Activated naive CD4-positive, alpha-beta T cell treated with anti-CD3 and anti-CD28 coated beads for 36 hours (primary cell): ENCODE measurements at regions not wholly inside any gene's neighbourhood (a gene's known extent, or its start where the extent isn't known, plus 50 kb on each side); places are given as distances from the start of the nearest gene placed in this dataset.

ENCODE experiments used
- CTCF ChIA-PET: fragments of 350-600 bp; sonication (Branson Sonifier 250); formaldehyde crosslinking; loops from one replicate; lab custom pipeline; 2021; ENCODE audit warnings: antibody characterized with exemption; lab: Charles Lee
- DNase-seq: peaks from one replicate; pipeline ENCODE4 v3.0.0-alpha.2; 2020
- H3K27ac Mint-ChIP-seq: one replicate; pipeline ENCODE4 v1.8.0; 2021; ENCODE audit warnings: mild to moderate bottlenecking, mixed read lengths
- H3K27me3 Mint-ChIP-seq: one replicate; pipeline ENCODE4 v1.8.0; 2021; ENCODE audit warnings: low read depth, mixed read lengths
- H3K36me3 Mint-ChIP-seq: one replicate; pipeline ENCODE4 v1.8.0; 2021; ENCODE audit warnings: low read depth, mixed read lengths
- H3K4me1 Mint-ChIP-seq: one replicate; pipeline ENCODE4 v1.8.0; 2021; ENCODE audit warnings: low read depth, mixed read lengths
- H3K4me3 Mint-ChIP-seq: one replicate; pipeline ENCODE4 v1.8.0; 2021; ENCODE audit warnings: mild to moderate bottlenecking, moderate library complexity, mixed read lengths
- H3K9me3 Mint-ChIP-seq: one replicate; pipeline ENCODE4 v1.8.0; 2021; ENCODE audit warnings: mixed read lengths
- intact Hi-C: fragments of 100-400 bp; cut with micrococcal nuclease; formaldehyde crosslinking; loops from one replicate; pipeline ENCODE4 v1.15.1; 2023

DNA sequence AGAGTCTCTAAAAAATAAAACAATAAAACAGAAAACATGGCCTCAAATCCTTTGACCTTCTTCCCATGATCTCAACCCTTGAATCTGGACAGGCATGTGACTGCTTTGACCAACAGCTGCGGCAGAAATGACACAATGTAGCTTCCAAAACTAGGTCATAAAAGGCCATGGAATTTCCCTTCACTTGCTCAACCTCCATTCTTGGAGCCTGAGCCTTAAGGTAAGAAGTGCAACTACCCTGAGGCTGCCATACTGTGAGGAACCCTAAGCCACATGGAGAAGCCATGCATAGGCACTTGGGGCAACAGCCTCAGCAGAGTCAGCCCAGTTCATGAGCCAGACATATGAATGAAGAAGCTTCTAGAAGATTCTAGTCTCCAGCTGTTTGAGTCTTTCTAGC is 75.7 kb upstream of the BRD7 start:
- peaks cover 19% of the 10 kb centered on the region for H3K9me3 Mint-ChIP-seq
- no peak overlapping the region for H3K27ac Mint-ChIP-seq
- peaks cover 5% of the 10 kb centered on the region for H3K4me1 Mint-ChIP-seq
- H3K4me3 Mint-ChIP-seq: no peak overlapping the region
- H3K36me3 Mint-ChIP-seq: peaks cover 4% of the 10 kb centered on the region
- no peak for DNase-seq
- no peaks in the 10 kb centered on the region for H3K27me3 Mint-ChIP-seq
- intact Hi-C loops: no loop called here
- CTCF ChIA-PET: interaction anchor here (1.0 kb wide), 1 partner anchor 227 kb away, joined by 3 read pairs; no protein-coding TSS in a partner anchor

DNA sequence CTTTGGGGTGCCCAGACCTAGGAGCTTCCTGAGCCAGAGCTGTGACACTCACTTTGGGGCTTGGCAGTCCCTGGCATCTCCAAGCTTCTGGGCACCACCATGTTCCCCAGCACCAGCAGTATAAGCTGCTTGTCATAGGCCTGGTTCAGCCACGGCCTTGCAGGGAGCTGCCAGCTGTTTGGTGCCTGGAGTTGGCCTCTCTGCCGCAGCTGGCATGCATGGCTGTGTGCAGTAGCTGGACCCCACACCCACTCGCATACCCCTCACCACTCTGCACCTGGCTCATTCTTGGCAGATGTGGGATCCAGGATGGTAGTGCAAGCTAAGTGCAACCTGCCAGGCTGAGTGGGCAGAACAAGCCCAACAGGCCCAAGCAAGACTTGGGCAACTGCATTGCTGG is 73.4 kb upstream of the BRD7 start:
- intact Hi-C loops: no loop called here
- CTCF ChIA-PET: no interaction called here
- no peak for DNase-seq
- H3K36me3 Mint-ChIP-seq: peaks cover 4% of the 10 kb centered on the region
- no peak overlapping the region for H3K4me3 Mint-ChIP-seq
- H3K9me3 Mint-ChIP-seq: peaks cover 29% of the 10 kb centered on the region
- H3K27ac Mint-ChIP-seq: no peak overlapping the region
- peaks cover 5% of the 10 kb centered on the region for H3K4me1 Mint-ChIP-seq
- H3K27me3 Mint-ChIP-seq: no peaks in the 10 kb centered on the region

DNA sequence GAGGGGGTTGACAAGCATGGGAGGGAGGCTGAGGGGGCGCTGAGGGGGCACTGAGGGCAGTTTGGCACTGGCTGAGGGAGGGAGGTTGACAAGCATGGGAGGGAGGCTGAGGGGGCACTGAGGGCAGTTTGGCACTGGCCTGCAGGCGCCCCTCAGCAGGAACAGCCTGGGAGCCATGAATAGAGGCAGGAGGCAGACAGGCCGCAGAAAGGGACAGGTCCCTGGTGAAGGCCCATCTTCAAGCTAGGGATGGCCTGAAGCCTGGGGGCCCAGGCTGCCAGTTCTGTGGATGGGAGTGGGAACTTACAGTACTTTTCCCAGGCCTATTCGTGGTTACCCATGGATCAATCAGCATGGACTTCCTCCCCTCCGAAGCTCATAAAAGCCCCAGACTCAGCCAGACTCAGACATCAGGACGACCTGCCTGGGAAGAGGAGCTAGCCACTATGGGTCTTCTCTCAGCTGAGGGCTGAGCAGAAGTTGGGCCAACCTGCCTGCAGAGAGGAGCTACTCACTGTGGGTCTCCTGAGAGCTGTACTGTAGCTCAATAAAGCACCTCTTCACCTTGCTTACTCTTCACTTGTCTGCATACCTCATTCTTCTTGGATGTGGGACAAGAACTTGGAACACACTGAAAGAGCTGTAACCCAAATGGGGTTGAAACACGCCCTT is 72.8 kb upstream of the BRD7 start:
- CTCF ChIA-PET: no interaction called here
- H3K4me1 Mint-ChIP-seq: peaks cover 5% of the 10 kb centered on the region
- H3K36me3 Mint-ChIP-seq: peaks cover 4% of the 10 kb centered on the region
- H3K27ac Mint-ChIP-seq: no peak overlapping the region
- intact Hi-C loops: no loop called here
- peaks cover 29% of the 10 kb centered on the region for H3K9me3 Mint-ChIP-seq
- no peak for DNase-seq
- no peak overlapping the region for H3K4me3 Mint-ChIP-seq
- H3K27me3 Mint-ChIP-seq: no peaks in the 10 kb centered on the region

DNA sequence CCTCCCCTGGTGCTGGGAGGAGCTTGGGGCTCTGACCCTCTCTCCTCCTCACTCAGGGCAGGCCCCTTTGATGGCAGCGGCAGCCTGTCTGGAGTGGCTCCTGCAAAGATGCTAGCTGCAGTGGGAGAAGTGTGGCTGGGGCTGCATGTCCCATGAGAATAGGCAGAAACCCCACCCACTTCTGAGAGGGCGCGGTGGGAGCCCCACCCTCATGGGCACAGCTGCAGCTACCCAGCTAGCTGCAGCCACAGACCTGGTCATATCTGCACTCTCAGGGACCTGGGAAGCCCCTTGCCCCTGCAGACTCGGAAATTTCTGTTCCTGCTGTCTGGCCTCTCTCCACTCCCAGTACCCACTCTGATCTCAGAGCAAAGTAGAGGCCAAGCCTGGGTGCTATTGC is 72.2 kb upstream of the BRD7 start:
- H3K4me3 Mint-ChIP-seq: no peak overlapping the region
- H3K4me1 Mint-ChIP-seq: peaks cover 5% of the 10 kb centered on the region
- H3K27ac Mint-ChIP-seq: no peak overlapping the region
- peaks cover 4% of the 10 kb centered on the region for H3K36me3 Mint-ChIP-seq
- H3K9me3 Mint-ChIP-seq: peaks cover 29% of the 10 kb centered on the region
- intact Hi-C loops: no loop called here
- CTCF ChIA-PET: no interaction called here
- no peak for DNase-seq
- no peaks in the 10 kb centered on the region for H3K27me3 Mint-ChIP-seq

DNA sequence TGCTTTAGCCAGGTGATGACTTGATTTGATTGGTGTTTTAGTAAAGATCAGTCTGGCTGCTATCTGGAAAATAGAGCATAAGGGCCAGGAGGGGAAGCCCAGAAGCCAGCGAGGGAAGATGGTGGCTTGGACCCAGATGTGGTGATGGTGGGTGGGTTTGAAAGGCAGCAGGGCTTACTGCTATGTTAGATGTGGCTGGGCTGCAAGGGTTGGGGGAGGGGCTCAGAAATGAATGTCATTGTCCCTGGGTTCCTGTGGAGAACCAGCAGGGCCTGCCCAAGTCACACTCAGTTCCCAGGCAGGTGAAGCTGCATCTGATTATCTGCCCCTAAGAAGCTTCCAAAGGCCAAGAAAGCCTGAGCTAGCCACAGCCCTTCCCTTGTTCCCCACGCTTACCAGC is 71.7 kb upstream of the BRD7 start:
- CTCF ChIA-PET: no interaction called here
- H3K36me3 Mint-ChIP-seq: peaks cover 4% of the 10 kb centered on the region
- intact Hi-C loops: no loop called here
- peaks cover 29% of the 10 kb centered on the region for H3K9me3 Mint-ChIP-seq
- no peak overlapping the region for H3K27ac Mint-ChIP-seq
- no peak overlapping the region for H3K4me3 Mint-ChIP-seq
- no peak for DNase-seq
- no peaks in the 10 kb centered on the region for H3K27me3 Mint-ChIP-seq
- peaks cover 5% of the 10 kb centered on the region for H3K4me1 Mint-ChIP-seq

DNA sequence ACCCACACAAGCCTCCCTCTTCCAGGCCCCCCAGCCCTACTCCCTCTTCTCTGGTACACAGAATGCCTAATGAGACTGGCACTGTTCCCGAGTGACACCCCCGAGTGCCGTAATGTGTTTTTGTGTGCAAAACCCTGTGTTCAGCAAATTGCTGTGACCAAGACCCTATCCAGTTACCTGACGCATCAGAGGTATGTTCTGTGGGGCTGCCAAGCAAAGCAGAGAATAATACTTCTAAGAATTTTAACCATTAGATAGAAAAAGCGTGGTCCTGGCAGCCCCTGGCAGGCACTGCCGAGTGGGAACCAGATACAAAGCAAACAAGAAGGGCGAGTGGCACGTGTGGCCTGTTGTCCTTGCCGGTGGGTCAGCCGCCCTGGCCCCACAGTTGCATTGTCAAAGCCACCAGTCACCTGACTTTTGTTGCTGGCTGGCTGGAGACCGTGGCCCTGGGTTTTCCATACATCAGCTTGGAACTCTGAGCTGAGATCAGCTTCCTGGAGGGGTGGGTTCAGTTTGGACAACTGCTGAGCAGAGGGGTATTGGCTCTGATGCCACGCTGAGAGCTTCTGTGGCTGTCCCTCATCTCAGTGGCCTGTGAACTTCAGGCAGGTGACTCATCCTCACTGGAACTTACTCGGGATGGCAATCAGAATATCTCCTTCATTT is 69.1 kb upstream of the BRD7 start:
- no peak overlapping the region for H3K4me3 Mint-ChIP-seq
- H3K27ac Mint-ChIP-seq: no peak overlapping the region
- peaks cover 29% of the 10 kb centered on the region for H3K9me3 Mint-ChIP-seq
- intact Hi-C loops: no loop called here
- H3K36me3 Mint-ChIP-seq: peaks cover 4% of the 10 kb centered on the region
- no peaks in the 10 kb centered on the region for H3K27me3 Mint-ChIP-seq
- H3K4me1 Mint-ChIP-seq: no peaks in the 10 kb centered on the region
- CTCF ChIA-PET: no interaction called here
- no peak for DNase-seq

DNA sequence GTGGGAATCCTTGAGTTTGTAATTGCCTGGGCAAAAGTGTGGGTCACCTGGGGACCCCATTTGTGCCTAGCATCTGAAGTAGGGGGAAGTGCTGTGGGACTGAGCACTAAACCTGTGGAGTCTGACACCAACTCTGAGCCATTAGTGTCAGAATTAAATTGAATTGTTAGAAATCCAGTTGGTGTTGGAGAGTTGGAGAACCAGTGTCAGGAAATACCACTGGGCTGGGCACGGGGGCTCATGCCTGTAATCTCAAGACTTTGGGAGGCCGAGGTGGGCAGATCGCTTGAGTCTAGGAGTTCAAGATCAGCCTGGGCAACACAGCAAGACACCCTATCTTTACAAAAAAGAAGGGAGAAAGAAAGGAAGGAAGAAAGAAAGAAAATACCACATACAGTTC is 67.5 kb upstream of the BRD7 start:
- CTCF ChIA-PET: no interaction called here

DNA sequence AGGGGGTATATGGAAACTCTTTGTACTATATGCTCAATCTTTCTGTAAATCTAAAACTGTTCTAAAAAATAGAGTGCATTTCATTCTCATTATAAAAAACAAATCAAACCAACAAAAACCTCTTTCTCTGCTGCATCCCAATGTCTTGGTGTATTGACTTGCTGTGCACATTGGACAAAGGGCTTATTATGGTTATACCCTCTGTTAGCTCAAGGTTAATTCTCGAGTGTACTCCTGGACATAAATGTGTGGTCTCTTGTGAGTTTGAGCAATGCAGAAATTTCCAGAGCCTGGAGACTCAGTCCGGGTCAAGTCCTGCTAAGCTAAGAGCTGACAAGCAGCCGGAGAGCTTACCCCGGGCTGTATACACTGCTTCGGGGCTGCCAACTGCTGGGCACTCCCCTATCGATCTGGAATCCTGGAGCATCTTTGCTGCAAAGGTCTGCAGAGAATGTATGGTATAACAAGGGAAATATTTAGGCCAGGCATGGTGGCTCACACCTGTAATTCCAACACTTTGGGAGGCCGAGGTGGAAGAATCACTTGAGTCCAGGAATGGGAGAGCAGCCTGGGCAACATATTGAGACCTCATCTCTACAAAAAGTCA is 66.2 kb upstream of the BRD7 start:
- DNase-seq: no peak
- H3K27ac Mint-ChIP-seq: no peak overlapping the region
- intact Hi-C loops: no loop called here
- H3K27me3 Mint-ChIP-seq: no peaks in the 10 kb centered on the region
- H3K9me3 Mint-ChIP-seq: peaks cover 14% of the 10 kb centered on the region
- CTCF ChIA-PET: interaction anchor here (0.6 kb wide), 1 partner anchor 369 kb away, joined by 3 read pairs; no protein-coding TSS in a partner anchor
- no peaks in the 10 kb centered on the region for H3K4me1 Mint-ChIP-seq
- peaks cover 4% of the 10 kb centered on the region for H3K36me3 Mint-ChIP-seq
- no peak overlapping the region for H3K4me3 Mint-ChIP-seq

More for the DNA sequence above, 67.5 kb upstream of the BRD7 start:
- intact Hi-C loops: no loop called here
- no peaks in the 10 kb centered on the region for H3K4me1 Mint-ChIP-seq
- H3K4me3 Mint-ChIP-seq: no peak overlapping the region
- H3K36me3 Mint-ChIP-seq: peaks cover 4% of the 10 kb centered on the region
- no peak for DNase-seq
- H3K27ac Mint-ChIP-seq: no peak overlapping the region
- peaks cover 21% of the 10 kb centered on the region for H3K9me3 Mint-ChIP-seq
- no peaks in the 10 kb centered on the region for H3K27me3 Mint-ChIP-seq

DNA sequence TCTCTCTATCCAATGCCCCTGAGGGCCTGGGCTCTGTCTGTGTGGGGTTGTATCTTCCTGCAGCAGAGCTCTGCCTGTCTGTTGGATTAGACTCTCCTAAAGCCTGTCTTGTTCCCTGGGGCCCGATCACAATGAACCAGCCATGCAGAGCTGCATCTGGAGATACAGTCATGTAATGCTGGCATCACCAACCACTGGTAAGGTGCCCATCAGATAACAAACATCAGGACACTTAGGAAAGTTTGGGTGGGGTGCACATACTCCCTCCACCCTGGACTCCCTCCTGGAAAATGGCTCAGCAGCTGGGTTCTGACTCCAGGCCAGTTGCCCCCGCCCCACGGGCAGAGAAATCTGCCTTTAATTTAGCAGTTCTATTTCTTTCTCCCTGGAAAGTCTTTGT is 61.3 kb upstream of the BRD7 start:
- DNase-seq: no peak
- no peak overlapping the region for H3K27ac Mint-ChIP-seq
- H3K4me3 Mint-ChIP-seq: no peak overlapping the region
- no peaks in the 10 kb centered on the region for H3K27me3 Mint-ChIP-seq
- H3K9me3 Mint-ChIP-seq: no peaks in the 10 kb centered on the region
- H3K4me1 Mint-ChIP-seq: no peaks in the 10 kb centered on the region
- CTCF ChIA-PET: no interaction called here
- no peaks in the 10 kb centered on the region for H3K36me3 Mint-ChIP-seq
- intact Hi-C loops: no loop called here

DNA sequence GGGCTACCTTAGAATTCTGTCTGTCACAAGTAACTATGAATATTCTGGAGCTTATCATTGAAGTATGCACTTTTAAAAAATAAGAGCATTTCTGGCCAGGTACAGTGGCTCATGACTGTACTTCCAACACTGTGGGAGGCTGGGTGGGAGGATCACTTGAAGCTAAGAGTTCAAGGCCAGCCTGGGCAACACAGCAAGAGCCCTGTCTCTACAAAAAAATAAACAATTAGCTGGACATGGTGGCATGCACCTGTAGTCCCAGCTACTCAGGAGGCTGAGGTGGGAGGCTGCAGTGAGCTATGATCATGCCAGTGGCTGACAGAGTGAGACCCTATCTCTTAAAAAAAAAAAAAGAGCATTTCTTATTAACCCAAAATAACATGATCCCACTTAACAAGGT is 60.0 kb upstream of the BRD7 start:
- no peaks in the 10 kb centered on the region for H3K4me1 Mint-ChIP-seq
- CTCF ChIA-PET: interaction anchor here (0.6 kb wide), 2 partner anchors 11 to 238 kb away, joined by 3 to 6 read pairs; no protein-coding TSS in a partner anchor
- no peak overlapping the region for H3K27ac Mint-ChIP-seq
- intact Hi-C loops: no loop called here
- no peak for DNase-seq
- no peaks in the 10 kb centered on the region for H3K27me3 Mint-ChIP-seq
- H3K9me3 Mint-ChIP-seq: no peaks in the 10 kb centered on the region
- no peak overlapping the region for H3K4me3 Mint-ChIP-seq
- H3K36me3 Mint-ChIP-seq: no peaks in the 10 kb centered on the region

DNA sequence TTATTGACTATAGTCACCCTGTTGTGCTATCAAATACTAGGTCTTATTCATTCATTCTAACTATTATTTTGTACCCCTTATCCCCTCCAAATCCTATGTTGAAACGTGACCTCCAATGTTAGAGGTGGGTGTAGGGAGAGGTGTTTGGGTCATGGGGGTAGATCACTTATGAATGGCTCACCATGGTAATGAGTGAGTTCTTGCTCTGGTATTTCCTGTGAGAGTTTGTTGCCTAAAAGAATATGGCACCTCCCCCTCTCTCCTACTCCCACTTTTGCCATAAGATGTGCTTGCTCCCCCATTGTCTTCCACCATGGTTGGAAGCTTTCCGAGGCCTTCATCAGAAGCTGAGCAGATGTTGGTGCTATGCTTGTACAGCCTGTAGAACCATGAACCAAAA is 59.3 kb upstream of the BRD7 start:
- H3K4me3 Mint-ChIP-seq: no peak overlapping the region
- intact Hi-C loops: no loop called here
- no peaks in the 10 kb centered on the region for H3K4me1 Mint-ChIP-seq
- CTCF ChIA-PET: no interaction called here
- no peak overlapping the region for H3K27ac Mint-ChIP-seq
- H3K27me3 Mint-ChIP-seq: no peaks in the 10 kb centered on the region
- no peak for DNase-seq
- H3K9me3 Mint-ChIP-seq: no peaks in the 10 kb centered on the region
- no peaks in the 10 kb centered on the region for H3K36me3 Mint-ChIP-seq

DNA sequence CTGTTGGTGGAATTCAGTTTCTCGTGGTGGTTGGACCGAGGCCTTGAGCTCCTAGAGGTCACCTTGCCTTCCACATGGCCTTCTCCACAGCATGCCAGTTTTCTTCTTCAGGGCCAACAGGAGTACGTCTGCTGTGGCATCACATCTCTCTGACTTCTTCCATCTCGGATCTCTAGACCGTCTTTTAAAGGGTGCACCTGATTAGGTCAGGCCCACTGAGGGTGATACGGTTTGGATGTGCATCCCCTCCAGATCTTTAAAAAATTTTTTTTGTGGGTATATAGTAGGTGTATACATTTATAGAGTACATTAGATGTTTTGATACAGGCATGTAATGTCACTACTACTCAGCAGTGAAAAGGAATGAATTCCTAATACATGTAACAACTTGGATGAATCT is 58.3 kb upstream of the BRD7 start:
- H3K36me3 Mint-ChIP-seq: no peaks in the 10 kb centered on the region
- no peaks in the 10 kb centered on the region for H3K4me1 Mint-ChIP-seq
- H3K9me3 Mint-ChIP-seq: no peaks in the 10 kb centered on the region
- no peak overlapping the region for H3K27ac Mint-ChIP-seq
- H3K4me3 Mint-ChIP-seq: no peak overlapping the region
- no peaks in the 10 kb centered on the region for H3K27me3 Mint-ChIP-seq
- DNase-seq: no peak
- CTCF ChIA-PET: no interaction called here
- intact Hi-C loops: no loop called here

DNA sequence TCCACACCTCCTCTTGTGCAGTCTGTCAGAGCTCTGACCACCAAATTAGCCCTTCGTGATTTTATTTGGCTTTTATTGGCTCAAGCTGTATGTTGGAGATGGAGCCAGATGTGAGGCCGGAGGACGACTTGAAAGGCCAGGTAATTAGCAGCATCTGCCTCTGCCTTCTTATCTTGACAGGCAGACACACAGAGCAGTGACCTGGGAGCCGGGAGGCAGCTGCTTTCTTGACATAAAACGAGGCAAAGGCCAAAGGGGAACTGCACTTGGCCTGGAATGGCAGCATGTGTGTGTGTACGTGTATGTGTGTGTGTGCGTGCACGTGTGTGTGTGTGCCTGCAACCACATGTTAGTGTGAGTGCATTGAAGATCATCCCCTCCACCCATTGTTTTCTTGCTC is 56.9 kb upstream of the BRD7 start:
- no peaks in the 10 kb centered on the region for H3K27me3 Mint-ChIP-seq
- no peaks in the 10 kb centered on the region for H3K4me1 Mint-ChIP-seq
- CTCF ChIA-PET: interaction anchor here (0.8 kb wide), 1 partner anchor 240 kb away, joined by 3 read pairs; no protein-coding TSS in a partner anchor
- no peaks in the 10 kb centered on the region for H3K36me3 Mint-ChIP-seq
- no peak overlapping the region for H3K27ac Mint-ChIP-seq
- no peak overlapping the region for H3K4me3 Mint-ChIP-seq
- H3K9me3 Mint-ChIP-seq: no peaks in the 10 kb centered on the region
- DNase-seq: no peak
- intact Hi-C loops: no loop called here
